ENCODE measurements at regions not wholly inside any gene's neighbourhood (a gene's known extent, or its start where the extent isn't known, plus 50 kb on each side); places are given as distances from the start of the nearest gene placed in this dataset.
"Not testable (repeated sequence)": the region's sequence is repeated elsewhere in the genome, so short reads cannot be mapped to it uniquely, and the experiment has no call there.

DNA sequence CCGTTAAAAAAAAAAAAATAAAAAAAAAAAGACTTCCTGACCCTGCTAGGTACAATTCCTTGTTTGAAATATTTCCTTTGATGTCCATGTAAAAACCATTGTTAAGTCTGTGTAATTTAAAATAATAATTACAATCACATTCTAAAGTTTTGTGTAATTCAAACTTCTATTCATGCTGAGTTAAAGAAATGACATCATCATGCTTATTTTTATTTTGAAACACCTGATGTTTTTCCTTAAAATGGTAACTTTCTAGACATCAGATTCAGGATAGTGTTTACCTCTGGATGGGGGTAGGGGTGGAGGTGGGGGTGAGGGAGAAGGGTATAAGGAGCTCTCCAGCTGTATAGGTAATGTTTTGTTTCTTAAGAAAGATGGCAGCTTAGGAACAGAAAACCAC is 92.8 kb downstream of the ADCYAP1 start:
- no peak for DNase-seq (ENCODE audit: low read depth)

DNA sequence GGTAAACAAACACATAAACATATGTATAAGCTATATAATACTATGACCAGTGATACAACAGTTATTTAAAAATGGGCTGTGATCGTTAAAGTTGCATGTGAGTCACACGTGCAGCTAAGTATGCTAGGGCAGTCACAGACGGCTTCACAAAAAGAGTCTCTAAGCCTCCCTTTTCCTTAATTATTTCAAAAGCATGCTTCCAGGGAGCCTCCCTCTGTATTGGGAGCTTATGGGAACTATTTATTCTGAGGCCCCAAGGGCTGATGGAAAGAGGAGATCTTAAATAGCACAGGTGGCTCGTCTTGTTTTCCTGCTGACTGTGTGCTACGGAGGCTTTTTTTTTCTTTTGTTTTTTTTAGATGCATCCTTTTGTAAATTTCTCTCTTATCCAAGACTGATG is 94.3 kb downstream of the ADCYAP1 start:
- DNase-seq (ENCODE audit: low read depth), result no peak

DNA sequence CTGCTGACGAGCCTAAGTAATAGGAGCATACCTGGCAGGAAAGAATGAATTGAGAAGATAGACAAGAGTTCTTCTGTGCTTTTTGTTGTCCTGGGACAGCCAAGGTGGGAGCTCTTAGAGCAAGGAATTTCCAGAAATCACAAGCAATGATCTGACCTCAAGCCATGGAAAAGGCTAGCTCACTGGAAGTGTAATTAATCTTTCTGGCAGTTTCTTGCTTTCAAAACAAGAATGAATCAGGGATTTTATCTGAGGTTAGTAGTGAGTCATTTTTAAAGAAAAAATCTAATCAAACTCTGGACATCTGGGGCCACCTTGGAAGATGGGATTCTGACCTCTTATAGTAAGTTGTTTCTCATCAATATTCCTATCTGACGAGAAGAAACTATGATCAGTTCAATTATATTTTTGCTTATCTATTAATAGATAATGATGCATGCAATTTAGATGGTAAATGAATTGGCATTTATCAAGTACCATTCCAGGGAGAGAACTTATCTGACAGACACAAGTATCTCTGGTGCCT is 98.0 kb downstream of the ADCYAP1 start:
- DNase-seq (ENCODE audit: low read depth), result no peak

DNA sequence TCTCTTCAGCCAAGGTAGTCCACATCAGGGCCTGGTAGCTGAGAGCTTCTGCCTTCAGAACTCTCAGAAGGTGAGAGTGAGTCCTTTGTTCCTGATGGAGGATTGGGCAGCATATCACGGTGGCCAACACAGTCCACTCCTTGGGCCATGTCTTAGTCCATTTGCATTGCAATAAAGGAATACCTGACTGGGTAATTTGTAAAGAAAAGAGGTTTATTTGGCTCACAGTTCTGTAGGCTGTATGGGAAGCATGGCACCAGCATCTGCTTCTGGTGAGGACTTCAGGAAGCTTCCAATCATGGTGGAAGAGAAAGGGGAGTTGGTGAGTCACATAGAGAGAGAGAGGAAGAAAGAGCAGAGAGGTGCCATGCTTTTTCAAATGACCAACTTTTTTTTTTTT is 98.8 kb downstream of the ADCYAP1 start:
- DNase-seq (ENCODE audit: low read depth), result no peak

DNA sequence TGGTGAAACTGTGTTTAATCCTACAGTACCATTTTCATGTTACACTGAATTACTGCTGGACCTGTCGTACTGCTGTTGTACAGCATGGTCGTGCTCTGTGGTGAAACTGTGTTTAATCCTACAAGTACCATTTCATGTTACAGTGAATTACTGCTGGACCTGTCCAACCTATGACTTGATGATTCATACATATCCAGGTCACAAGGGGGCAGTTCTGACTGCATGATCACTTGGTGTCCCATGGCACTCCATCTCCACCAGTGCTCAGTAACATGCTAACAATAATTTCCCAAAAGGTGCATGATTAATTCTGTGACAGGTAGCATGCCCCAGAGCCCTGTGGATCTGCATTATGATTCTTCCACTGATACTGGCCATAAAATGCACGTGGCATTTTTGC is 101.6 kb downstream of the ADCYAP1 start:
- DNase-seq (ENCODE audit: low read depth), result no peak

DNA sequence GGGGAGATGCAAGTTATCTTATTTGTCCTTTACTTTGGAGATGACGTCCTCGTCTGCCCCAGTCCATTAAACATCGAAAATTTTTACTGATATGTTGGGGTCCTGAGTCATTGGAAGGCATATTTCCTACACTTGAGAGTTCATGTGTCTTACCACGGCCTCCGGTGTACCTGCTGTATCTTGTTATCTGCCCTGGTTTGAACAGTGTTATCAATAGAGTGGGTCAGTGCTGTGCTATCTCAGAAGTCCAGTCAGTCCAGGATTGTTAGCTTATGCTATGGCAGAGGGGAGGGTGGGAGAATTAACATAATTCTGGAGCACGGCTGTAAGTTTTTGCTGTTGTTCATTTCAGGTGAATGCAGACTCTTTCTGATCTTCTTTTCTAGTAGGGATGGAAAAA is 102.3 kb downstream of the ADCYAP1 start:
- DNase-seq (ENCODE audit: low read depth), result no peak

DNA sequence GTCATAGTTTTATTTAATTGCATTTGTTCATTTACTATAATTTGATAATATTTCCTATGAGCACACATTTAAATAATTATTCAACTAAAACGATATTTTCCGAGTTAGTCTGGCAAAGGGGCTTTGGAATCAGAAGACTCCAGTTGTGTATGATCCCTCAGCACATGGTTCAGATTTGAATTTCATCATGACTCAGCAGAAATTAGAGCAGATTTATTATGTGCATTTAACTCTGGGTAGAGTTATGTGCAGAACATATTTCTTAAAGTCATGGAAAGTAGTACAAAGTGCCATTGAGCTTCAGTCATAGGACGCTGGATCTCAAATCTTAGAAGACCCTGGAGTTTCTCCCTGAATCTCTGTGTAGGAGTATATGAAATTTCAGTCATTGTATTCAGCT is 106.7 kb downstream of the ADCYAP1 start:
- DNase-seq (ENCODE audit: low read depth), result no peak

DNA sequence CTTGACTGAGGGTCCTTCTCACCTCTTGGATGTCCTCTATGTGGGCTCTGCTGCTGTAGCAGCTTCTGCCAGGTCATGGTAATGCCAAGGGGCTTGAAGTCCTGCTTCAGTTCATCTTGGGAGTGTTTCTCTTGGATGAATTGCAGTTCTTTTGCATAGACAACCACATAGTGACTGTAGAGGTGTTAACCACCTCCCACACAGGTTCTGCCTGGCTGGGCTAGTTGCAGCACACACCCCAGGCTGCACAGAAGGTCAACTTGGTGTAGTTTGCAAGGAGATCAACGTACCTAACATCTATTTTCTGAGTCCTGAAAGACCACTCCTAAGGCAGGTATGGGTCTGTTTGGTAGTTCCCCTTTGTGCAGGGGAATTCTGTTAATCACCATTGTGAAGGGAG is 108.1 kb downstream of the ADCYAP1 start:
- no peak for DNase-seq (ENCODE audit: low read depth)

DNA sequence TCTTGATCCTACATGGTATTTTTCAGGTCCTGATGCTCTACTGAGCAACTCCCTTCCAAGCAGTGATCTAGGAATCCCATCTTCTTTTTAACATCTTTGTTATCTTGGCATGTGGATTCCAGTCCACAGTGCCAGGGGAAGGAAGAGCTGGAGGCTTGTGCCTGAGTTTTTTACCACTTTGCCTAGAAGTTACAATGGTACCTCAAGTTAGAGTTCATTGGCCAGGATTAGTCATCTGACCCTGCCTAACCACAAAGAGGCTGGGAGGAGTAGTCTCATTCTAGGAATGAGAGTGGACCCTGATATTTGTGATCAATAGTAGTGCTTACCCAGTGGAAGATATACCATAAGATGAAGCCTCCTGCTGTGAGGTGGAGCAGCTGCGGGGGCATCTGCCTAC is 109.3 kb downstream of the ADCYAP1 start:
- no peak for DNase-seq (ENCODE audit: low read depth)

DNA sequence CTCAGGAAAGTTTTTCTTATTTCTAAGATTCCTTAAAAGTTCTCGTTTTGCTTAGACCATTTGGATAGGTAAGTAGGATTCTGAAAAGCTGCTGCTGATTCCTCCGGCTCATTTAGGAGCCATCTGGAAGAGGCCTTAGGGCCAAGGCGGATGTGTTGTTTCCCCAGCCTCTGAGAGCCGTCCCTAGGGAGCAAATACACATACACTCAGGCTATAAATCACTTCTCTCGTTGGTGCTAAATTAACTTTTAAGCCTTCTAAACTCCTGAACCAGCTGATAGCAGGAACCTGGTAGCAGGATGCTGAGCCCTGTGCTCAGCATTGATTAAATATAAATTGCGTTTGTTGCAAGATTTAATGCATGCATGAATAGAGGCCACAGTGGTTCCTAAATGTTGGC is 109.8 kb downstream of the ADCYAP1 start:
- DNase-seq (ENCODE audit: low read depth), result no peak

DNA sequence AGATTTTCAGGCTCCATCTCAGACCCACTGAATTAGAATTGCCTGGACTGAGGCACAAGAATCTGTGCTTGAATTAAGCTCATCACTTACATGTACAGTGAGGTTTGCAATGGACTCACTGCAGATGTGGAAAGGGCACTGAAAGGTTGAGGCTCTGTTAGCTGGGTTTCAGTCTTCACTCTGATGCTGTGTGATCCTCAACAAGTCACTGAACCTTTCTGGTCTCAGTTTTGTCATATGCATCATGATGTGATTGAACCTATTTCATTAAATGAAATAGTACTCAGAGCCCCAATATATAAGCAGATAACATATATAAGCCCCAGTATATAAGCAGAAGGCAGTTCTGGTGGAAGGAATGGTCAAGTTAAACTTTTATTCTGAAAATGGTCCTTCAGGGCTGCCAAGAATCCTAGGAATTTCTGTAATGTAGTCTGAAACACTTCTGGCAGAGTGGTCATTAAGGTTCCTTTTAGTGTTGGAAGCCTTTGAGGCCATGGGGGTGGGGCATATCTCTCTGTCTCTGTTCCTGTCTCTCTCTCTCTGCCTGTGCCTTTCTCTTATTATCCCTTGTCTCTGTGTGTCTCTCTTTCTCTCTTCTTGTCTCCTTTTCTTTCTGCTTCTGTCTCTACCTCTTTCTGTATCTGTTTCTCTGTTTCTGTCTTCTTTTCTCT is 110.4 kb downstream of the ADCYAP1 start:
- no peak for DNase-seq (ENCODE audit: low read depth)

DNA sequence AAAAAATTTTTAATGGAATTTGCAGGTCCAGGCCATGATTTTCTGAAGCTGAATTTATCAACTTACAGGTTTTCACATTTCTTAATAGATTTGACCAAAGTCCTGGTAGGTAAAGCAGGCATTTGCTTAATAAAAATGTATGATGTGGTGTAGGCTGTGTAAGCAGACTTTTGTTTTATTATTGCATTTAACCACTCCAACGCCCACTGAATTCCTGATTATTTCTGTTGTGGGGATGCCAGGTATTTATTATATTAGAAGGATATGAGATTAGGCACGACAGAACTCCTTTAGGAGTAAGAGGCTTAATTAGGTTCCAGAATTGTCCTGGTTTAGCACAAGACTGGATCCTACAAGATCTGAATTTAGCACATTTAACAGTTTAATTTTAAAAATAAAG is 111.1 kb downstream of the ADCYAP1 start:
- DNase-seq (ENCODE audit: low read depth), result no peak

DNA sequence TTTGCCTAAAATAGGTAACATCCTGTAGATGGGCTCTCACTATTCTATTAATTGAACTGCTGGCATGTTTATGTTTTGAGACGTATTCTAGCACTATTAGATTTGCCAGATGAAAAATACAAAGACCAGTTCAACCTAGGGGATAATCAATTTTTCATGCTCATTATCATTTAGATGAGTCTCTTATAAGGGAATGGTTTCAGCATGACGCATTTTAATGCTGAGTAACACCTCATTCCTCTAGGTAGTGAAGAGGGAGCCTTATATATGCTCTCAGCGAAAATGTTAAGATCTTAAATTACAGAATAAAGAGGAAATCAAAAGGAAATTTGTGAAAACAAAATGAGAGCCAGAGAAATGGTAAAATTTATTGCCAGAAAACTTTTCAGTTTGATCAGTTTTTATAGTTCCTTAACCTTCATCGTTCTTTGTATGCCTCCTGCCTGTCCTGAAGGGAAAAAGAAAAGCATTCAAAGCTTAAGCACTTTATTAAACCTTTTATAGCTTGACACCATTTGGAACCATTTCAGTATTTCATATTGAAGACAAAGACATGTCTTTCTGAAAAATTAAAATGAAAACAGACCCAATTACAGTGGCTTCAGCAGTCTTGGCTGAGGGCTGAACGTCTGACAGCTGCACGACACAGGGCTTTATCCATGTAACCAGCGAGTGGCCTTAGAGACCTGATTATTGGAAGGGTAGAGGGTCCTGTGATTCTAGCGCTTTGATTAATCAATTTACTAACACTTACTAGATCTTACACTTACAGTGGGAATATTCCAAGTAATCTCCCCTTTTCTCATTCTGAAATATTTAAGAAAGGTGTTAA is 112.8 kb downstream of the ADCYAP1 start:
- no peak for DNase-seq (ENCODE audit: low read depth)

DNA sequence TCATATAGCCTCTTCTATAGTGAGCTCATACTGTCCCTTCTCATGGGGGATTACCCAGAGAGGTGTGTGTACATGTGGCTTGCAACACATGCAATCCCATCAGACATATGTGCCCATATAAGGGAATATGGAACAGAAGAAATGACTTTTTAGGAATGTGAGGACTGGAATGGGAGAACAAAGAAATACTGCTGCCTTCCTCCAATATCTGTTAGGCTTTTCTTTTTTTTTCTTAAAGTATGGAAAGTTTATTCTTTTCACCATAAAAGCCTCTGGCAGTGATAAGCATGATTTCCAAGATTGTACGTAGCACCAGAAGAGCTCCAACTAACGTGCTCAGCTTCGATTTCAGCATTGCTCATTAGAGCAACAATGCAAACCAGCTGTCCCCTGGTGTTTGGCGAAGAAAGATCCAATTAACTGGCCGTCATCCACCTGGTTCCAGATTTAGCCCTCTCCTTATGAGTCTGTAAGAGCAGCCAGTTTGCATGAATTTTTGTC is 113.6 kb downstream of the ADCYAP1 start:
- DNase-seq (ENCODE audit: low read depth), result no peak

DNA sequence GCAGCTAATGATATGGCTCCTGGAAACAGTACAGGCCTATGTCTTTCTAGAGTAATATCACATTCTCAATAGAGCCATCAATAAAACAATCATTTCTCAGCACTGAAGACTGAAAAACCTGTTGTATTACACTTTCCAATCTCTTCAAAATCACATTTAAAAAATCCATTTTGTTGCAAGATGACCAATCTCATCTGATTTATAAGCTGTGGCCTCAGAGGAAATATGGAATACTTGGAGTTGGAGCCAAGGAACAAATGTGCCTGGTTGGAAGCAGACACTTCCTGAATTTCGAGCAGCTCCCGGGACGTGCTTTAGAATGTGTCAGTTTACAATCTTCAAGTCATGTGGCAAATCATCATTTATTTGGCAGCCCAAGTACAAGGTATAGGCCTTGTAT is 114.5 kb downstream of the ADCYAP1 start:
- no peak for DNase-seq (ENCODE audit: low read depth)

DNA sequence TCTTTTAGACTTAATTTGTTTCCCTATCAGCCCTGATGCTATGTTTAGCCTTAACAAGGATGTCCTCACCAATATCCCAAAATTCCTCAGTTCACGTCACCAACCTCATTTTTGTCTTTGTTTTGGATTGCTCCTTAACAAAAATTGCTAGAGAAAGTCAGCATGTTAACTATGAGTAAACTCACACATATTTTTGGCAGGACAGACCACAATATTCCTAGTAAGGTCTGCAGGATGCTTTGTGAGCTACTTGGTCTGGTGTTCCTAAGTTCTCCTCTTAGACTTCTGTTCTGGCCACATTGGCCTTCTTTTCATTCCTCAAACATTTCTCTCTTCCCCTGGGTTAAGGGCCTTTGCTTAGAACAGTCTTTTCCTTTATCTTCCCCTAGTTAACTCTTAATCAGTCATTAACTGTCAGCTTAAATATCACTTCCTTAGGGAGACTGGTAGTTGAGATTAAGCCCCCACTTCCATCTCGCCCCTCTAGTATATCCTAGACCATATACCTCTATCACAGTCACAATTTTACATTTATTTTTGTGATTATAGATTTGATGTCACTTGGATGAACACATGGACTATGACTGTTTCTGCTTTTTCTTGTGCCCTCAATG is 116.2 kb downstream of the ADCYAP1 start:
- DNase-seq (ENCODE audit: low read depth), result no peak

DNA sequence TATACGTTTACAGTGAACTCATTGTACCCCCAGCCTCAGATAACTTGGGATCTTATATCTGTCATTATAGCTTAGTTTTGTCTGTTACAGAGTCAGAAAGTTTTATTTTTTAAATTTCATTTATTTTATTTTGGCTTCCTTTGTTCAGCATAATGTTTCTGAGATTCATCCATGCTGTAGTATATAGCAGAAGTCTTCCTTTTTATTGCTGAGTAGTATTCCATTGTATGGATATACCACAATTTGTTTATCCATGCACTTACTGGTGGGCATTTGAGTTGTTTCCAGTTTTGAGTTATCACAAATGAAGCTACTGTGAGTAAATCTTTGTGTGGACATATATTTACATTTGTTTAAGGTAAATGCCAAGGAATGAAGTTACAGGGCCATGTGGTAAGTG is 122.3 kb downstream of the ADCYAP1 start:
- DNase-seq (ENCODE audit: low read depth), result no peak

DNA sequence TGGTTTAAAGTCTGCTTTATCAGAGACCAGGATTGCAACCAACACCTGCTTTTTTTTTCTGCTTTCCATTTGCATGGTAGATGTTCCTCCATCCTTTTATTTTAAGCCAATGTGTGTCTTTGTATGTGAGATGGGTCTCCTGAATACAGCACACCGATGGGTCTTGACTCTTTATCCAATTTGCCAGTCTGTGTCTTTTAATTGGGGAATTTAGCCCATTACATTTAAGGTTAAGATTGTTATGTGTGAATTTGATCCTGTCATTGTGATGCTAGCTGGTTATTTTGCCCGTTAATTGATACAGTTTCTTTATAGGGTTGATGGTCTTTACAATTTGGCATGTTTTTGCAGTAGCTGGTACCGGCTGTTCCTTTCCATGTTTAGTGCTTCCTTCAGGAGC is 128.4 kb downstream of the ADCYAP1 start:
- not testable (repeated sequence) for DNase-seq (ENCODE audit: low read depth)

DNA sequence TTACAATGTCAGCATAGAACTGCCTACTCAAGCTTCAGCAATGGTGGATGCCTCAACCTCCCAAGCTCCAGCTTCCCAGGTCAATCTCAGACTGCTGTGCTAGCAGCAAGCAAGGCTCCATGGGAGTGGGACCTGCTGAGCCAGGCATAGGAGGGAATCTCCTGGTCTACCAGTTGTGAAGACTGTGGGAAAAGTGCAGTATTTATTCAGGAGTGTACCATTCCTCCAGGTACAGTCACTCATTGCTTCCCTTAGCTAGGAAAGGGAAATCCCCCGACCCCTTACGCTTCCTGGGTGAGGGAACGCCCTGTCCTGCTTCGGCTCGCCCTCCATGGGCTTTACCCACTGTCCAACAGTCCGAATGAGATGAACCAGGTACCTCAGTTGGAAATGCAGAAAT is 130.3 kb downstream of the ADCYAP1 start:
- no peak for DNase-seq (ENCODE audit: low read depth)

DNA sequence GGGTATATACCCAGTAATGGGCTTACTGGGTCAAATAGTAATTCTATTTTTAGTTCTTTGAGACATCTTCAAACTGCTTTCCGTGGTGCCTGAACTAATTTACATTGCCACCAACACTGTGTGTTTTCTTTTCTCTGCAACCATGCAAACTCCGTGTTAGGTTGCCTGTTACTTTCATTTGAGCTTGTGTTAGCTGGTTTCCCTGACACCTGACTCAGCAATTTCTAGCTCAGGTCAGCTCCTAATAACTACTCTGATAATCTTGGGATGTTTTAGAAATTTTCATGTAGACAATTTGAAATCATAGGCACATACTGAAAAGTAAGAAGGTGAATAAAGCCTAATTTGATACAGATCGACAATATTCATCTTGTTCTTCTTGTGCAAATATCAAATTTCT is 132.3 kb downstream of the ADCYAP1 start:
- DNase-seq (ENCODE audit: low read depth), result no peak

DNA sequence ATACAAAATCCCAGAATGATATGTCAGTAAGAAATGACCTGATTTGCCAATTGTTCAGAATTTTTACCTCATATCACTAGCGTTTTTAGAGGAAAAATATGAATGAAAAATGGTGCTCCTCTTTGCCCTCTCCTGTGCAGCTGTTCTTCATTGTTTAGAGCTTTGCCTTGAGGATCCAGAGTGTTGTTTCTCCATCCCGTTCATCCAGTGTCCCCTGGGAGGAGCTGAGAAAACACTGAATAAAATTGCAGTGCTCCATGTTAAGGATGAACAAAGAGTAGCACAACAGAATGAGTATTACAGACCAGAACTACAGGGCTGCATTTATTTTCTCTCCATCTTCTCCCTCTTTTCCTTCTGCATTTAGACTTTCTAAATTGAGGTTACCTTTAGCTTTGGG is 133.1 kb downstream of the ADCYAP1 start:
- no peak for DNase-seq (ENCODE audit: low read depth)

DNA sequence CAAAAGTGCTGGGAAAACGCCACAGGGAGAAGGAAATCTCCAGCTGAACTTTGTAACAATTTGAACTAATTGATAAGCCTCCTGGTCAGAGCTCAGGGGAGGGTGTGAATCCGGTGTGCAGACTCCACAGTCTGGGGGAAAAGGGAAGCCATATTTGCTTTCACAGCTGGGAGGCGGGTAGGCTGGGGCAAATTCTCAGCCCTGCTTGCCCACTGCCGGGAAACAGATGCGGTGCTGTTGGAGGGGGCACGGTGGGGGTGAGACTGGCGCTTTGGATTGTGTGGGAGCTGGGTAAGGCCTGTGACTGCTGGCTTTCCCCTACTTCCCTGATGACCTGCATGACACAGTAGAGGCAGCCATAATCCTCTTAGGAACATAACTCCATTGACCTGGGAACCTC is 134.8 kb downstream of the ADCYAP1 start:
- no peak for DNase-seq (ENCODE audit: low read depth)

DNA sequence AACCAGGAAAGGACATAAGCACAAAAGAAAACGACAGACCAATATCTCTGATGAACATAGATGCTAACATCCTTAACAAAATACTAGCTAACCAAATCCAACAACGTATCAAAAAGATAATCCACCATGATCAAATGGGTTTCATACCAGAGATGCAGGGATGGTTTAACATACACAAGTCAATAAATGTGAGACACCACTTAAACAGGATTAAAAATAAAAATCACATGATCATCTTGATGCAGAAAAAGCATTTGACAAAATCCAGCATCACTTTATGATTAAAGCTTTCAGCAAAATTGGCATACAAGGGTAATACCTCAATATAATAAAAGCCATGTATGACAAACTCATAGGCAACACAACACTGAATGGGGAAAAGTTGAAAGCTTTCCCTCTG is 138.4 kb downstream of the ADCYAP1 start:
- not testable (repeated sequence) for DNase-seq (ENCODE audit: low read depth)
